Natural killer cell (primary cell): ENCODE measurements at regions not wholly inside any gene's neighbourhood (a gene's known extent, or its start where the extent isn't known, plus 50 kb on each side); places are given as distances from the start of the nearest gene placed in this dataset.

Source experiments
- ATAC-seq, 3 donors: fragments of 150-1000 bp in 2 of 3; fragments of 200-7000 bp in 1 of 3; cut with Tn5 transposase; 1 replicate in 1 of 3; 2 replicates in 2 of 3; pipeline ENCODE4 v1.10.0; 2021; ENCODE audit warnings: mild to moderate bottlenecking in 2 of 3, moderate library complexity in 2 of 3
- DNase-seq, 2 donors: peaks; one replicate each; pipeline versions ENCODE4 v3.0.0 to v3.0.0-alpha.2; 2013 to 2021; ENCODE audit warnings: mixed read lengths in 1 of 2
- H3K27ac ChIP-seq: one replicate; pipeline ENCODE4 v1.5.1; 2013; ENCODE audit warnings: mild to moderate bottlenecking, low read length
- H3K27me3 ChIP-seq: one replicate; pipeline ENCODE4 v1.6.1; 2013; ENCODE audit warnings: low read length; ENCODE audit not compliant: control insufficient read depth, insufficient read depth
- H3K36me3 ChIP-seq: one replicate; pipeline ENCODE4 v1.6.1; 2013; ENCODE audit warnings: low read length; ENCODE audit not compliant: control insufficient read depth, insufficient read depth
- H3K4me1 ChIP-seq: one replicate; pipeline ENCODE4 v1.6.1; 2013; ENCODE audit warnings: low read length; ENCODE audit not compliant: control insufficient read depth, insufficient read depth
- H3K4me3 ChIP-seq: one replicate; pipeline ENCODE4 v1.5.1; 2013; ENCODE audit warnings: low read length
- H3K9me3 ChIP-seq: one replicate; pipeline ENCODE4 v1.6.1; 2013; ENCODE audit warnings: low read length; ENCODE audit not compliant: control insufficient read depth, insufficient read depth
- H3K27ac Mint-ChIP-seq, 2 donors: one replicate each; pipeline ENCODE4 v1.8.0; 2022; ENCODE audit warnings: mild to moderate bottlenecking in 2 of 2, mixed read lengths in 2 of 2, moderate library complexity in 1 of 2
- H3K27me3 Mint-ChIP-seq, 2 donors: one replicate each; pipeline ENCODE4 v1.8.0; 2022; ENCODE audit warnings: low read depth in 2 of 2, mixed read lengths in 2 of 2
- H3K36me3 Mint-ChIP-seq: one replicate; pipeline ENCODE4 v1.8.0; 2022; ENCODE audit warnings: mixed read lengths
- H3K4me1 Mint-ChIP-seq, 2 donors: one replicate each; pipeline ENCODE4 v1.8.0; 2022; ENCODE audit warnings: mixed read lengths in 2 of 2
- H3K4me3 Mint-ChIP-seq: one replicate; pipeline ENCODE4 v1.8.0; 2022; ENCODE audit warnings: mild to moderate bottlenecking, moderate library complexity, mixed read lengths
- H3K9me3 Mint-ChIP-seq, 2 donors: one replicate each; pipeline ENCODE4 v1.8.0; 2022; ENCODE audit warnings: mixed read lengths in 2 of 2
- CTCF ChIP-seq: fragments of 200-600 bp; IDR thresholded peaks from one replicate; pipeline ENCODE4 v1.8.0; 2022; ENCODE audit warnings: antibody characterized with exemption
- WGBS: methylation state at CpG from one replicate; pipeline ENCODE4 v1.1.7; 2013; ENCODE audit warnings: missing lambda C conversion rate; ENCODE audit not compliant: insufficient coverage; 5-methylcytosine and 5-hydroxymethylcytosine counted together
- intact Hi-C: fragments of 100-400 bp; cut with micrococcal nuclease; formaldehyde crosslinking; loops from one replicate; pipeline ENCODE4 v1.14.2; 2022

DNA sequence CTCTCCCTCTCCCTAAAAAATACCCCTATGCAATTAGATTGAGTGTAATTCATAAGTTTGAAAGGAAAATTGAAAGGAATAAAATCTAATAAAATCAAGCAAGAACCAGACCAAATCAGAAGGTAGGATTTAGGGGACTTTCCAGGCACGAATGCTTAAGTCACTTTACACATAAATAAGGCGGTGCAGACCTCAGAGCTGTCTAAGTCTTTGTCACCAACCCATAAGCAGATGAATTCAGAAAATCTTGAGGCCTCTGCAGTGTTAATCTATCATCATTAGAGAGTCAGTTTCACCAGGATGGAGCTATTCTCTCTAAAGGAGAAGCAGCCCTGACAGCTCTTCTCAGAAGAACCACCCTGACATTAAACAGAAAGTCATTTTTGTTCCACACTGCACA lies 819.1 kb upstream of the AMELY start:
- H3K36me3 Mint-ChIP-seq = no peaks in the 10 kb centered on the region
- WGBS = 79% methylated on average over 2 of the region's 2 CpGs

GRCh38 chrY:7730071-7730470 lies 818.5 kb upstream of the AMELY start:
- Mint-ChIP-seq H3K4me1 (no peaks in the 10 kb centered on the region), H3K27me3 (peaks cover 0 to 3% of the 10 kb centered on the region in 2 donors), H3K36me3 (no peaks in the 10 kb centered on the region), H3K9me3 (no peaks in the 10 kb centered on the region), H3K27ac (no peak overlapping the region), H3K4me3 (no peak overlapping the region)
- Histone ChIP-seq H3K9me3 (no peaks in the 10 kb centered on the region), H3K36me3 (no peaks in the 10 kb centered on the region), H3K4me1 (peaks cover 12% of the 10 kb centered on the region), H3K27ac (no peak overlapping the region), H3K27me3 (no peaks in the 10 kb centered on the region), H3K4me3 (no peak overlapping the region)
- TF ChIP-seq CTCF = no peak
- intact Hi-C loops = no loop called here
- WGBS = no CpG with 5 or more reads among the region's 2 CpGs
- ATAC-seq (no peak), DNase-seq (no peak)

More for the DNA sequence above, 819.1 kb upstream of the AMELY start:
- DNase-seq (no peak), ATAC-seq (no peak)
- TF ChIP-seq CTCF = no peak
- H3K27ac ChIP-seq = no peak overlapping the region
- H3K36me3 ChIP-seq = no peaks in the 10 kb centered on the region
- intact Hi-C loops = no loop called here
- H3K27ac Mint-ChIP-seq = no peak overlapping the region
- no peak overlapping the region for H3K4me3 ChIP-seq
- no peaks in the 10 kb centered on the region for H3K27me3 ChIP-seq
- H3K4me1 ChIP-seq = peaks cover 8% of the 10 kb centered on the region
- H3K9me3 Mint-ChIP-seq = no peaks in the 10 kb centered on the region
- no peaks in the 10 kb centered on the region for H3K27me3 Mint-ChIP-seq
- no peak overlapping the region for H3K4me3 Mint-ChIP-seq
- H3K4me1 Mint-ChIP-seq = no peaks in the 10 kb centered on the region
- no peaks in the 10 kb centered on the region for H3K9me3 ChIP-seq

DNA sequence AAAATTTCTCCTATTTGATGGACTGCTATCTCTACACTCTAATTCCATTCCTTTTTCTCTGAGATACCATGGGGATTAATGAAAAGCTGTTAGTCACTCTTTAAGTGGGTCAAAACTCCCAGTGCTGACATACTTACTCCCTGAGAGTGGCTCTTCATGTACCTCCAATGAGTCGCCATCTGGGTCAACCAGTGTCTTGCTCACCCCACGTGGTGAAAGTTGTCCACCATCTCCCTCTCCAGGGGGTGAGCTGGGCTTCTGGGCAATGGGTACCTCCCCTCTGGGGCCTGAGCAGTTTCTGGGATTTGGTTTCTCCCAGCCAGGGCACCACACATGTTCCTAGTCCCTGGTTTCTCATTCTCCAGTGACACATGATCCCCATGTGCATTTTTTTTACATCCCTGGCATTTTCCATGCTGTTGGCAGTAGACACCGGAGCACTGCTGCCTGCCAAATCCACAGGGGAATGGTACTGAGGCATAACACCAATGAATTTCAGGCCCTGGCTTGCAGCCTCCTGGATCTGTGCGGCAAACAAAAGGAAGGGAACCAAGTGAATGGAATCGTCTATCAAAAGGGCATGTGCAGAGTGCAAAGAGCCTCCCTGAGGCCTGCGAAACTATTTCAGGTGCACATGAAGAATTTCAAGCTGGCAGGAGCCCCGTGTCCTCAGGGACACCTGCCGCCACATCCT lies 817.9 kb upstream of the AMELY start:
- no peak for ATAC-seq
- Histone ChIP-seq H3K4me1 (peaks cover 13% of the 10 kb centered on the region), H3K27me3 (no peaks in the 10 kb centered on the region), H3K36me3 (no peaks in the 10 kb centered on the region), H3K4me3 (no peak overlapping the region), H3K9me3 (no peaks in the 10 kb centered on the region), H3K27ac (no peak overlapping the region)
- H3K36me3 Mint-ChIP-seq = no peaks in the 10 kb centered on the region
- H3K4me1 Mint-ChIP-seq = no peaks in the 10 kb centered on the region
- H3K9me3 Mint-ChIP-seq = no peaks in the 10 kb centered on the region
- TF ChIP-seq CTCF = no peak
- H3K4me3 Mint-ChIP-seq = no peak overlapping the region
- H3K27ac Mint-ChIP-seq = no peak overlapping the region
- H3K27me3 Mint-ChIP-seq = peaks cover 0 to 3% of the 10 kb centered on the region in 2 donors
- DNase-seq = no peak
- intact Hi-C loops = no loop called here
- 75% methylated on average over 6 of the region's 8 CpGs for WGBS

GRCh38 chrY:7728935-7729317 lies 817.4 kb upstream of the AMELY start:
- ATAC-seq (no peak), DNase-seq (no peak)
- Mint-ChIP-seq H3K4me1 (no peaks in the 10 kb centered on the region), H3K27ac (no peak overlapping the region), H3K36me3 (no peaks in the 10 kb centered on the region), H3K4me3 (no peak overlapping the region), H3K9me3 (no peaks in the 10 kb centered on the region), H3K27me3 (peaks cover 0 to 3% of the 10 kb centered on the region in 2 donors)
- Histone ChIP-seq H3K27me3 (no peaks in the 10 kb centered on the region), H3K27ac (no peak overlapping the region), H3K4me3 (no peak overlapping the region), H3K9me3 (no peaks in the 10 kb centered on the region), H3K4me1 (peaks cover 13% of the 10 kb centered on the region), H3K36me3 (no peaks in the 10 kb centered on the region)
- intact Hi-C loops = no loop called here
- no CpG with 5 or more reads among the region's 2 CpGs for WGBS
- no peak for TF ChIP-seq CTCF
